ENCODE measurements at regions not wholly inside any gene's neighbourhood (a gene's known extent, or its start where the extent isn't known, plus 50 kb on each side); places are given as distances from the start of the nearest gene placed in this dataset.

DNA sequence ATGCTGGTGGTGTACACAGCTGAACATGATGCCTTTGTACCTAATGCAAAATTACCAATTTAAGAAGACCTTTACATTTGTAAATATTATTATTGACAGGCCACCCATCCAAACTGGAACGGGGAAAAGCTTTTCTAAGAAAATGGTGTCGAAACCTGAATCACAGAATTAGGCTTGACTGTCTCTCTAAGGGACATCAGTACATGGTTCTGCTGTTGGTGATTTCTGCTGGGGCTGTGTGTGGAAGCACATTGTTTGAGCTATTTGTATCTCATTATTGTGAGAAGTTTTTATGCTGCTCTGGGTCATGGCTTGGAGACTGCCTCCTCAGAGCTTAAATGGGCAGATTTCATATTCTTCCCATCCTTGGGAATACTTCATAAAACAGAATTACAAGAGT, 420.9 kb upstream of the POU3F3 start:
- Histone ChIP-seq H2BK15ac (ENCODE audit: low read length) (no peak overlapping the region), H3K56ac (replicated peaks; ENCODE audit: insufficient read length, low read depth, low read length) (no peak overlapping the region), H3K4me2 (ENCODE audit: insufficient read depth in 1 of 2, low read depth in 2 of 2, low read length in 2 of 2) (no peak overlapping the region), H3K4me3 (ENCODE audit: extremely low read depth in 1 of 4, insufficient read depth in 2 of 4, low read depth in 3 of 4, low read length in 4 of 4) (no peak overlapping the region), H3K4ac (replicated peaks; ENCODE audit: insufficient read length, low read depth, low read length) (no peak overlapping the region), H3K9me3 (ENCODE audit: insufficient read depth in 2 of 2, low read depth in 1 of 2, low read length in 1 of 2) (no peaks in the 10 kb centered on the region), H2AK5ac (ENCODE audit: low read depth, low read length) (no peak overlapping the region), H3K4me1 (replicated peaks in 1 of 4; ENCODE audit: control insufficient read depth in 3 of 4, insufficient read depth in 4 of 4, low read length in 3 of 4) (peaks cover 2 to 4% (median 3%) of the 10 kb centered on the region in 4 experiments; a peak in 3 of 7 replicates), H2BK5ac (ENCODE audit: low read depth, low read length) (no peak overlapping the region), H3K27ac (ENCODE audit: low read depth, low read length) (no peak overlapping the region), H3K27me3 (replicated peaks in 1 of 4; ENCODE audit: control insufficient read depth in 3 of 4, extremely low read depth in 1 of 4, insufficient read depth in 3 of 4, low read length in 3 of 4) (no peaks in the 10 kb centered on the region), H4K91ac (replicated peaks; ENCODE audit: insufficient read length, low read length) (no peak overlapping the region), H2BK120ac (replicated peaks; ENCODE audit: low read depth, low read length) (no peak overlapping the region), H2BK12ac (ENCODE audit: low read depth, low read length) (no peak overlapping the region), H3K36me3 (ENCODE audit: control insufficient read depth in 2 of 4, insufficient read depth in 4 of 4, low read length in 3 of 4) (no peaks in the 10 kb centered on the region), H3K18ac (ENCODE audit: extremely low read depth, low read length) (no peak overlapping the region), H2AFZ (ENCODE audit: low read length) (no peak overlapping the region), H3K9ac (replicated peaks in 1 of 4; ENCODE audit: extremely low read depth in 1 of 4, low read depth in 3 of 4, low read length in 3 of 4) (no peak overlapping the region), H3K79me2 (ENCODE audit: control insufficient read depth in 1 of 2, insufficient read depth in 2 of 2, low read length in 2 of 2) (no peaks in the 10 kb centered on the region), H3K14ac (ENCODE audit: insufficient read length) (no peak overlapping the region), H3K23ac (ENCODE audit: insufficient read length) (no peak overlapping the region), H4K8ac (ENCODE audit: extremely low read depth, insufficient read depth, low read length) (no peak overlapping the region), H4K20me1 (replicated peaks in 1 of 2; ENCODE audit: control insufficient read depth in 1 of 2, insufficient read depth in 2 of 2, low read length in 2 of 2) (no peaks in the 10 kb centered on the region), H2BK20ac (ENCODE audit: low read length) (no peak overlapping the region; the same call in 1 of the 2 replicates), H3K23me2 (ENCODE audit: low read depth, low read length) (no peaks in the 10 kb centered on the region), H3K79me1 (ENCODE audit: low read depth, low read length) (no peaks in the 10 kb centered on the region), H4K5ac (ENCODE audit: insufficient read length, low read depth, low read length) (no peak overlapping the region)
- TF ChIP-seq TAF7 (optimal IDR thresholded peaks at IDR 0.05; ENCODE audit: borderline replicate concordance, low read depth, low read length) (no peak), GTF2F1 (IDR thresholded peaks at IDR 0.05; ENCODE audit: borderline replicate concordance, low read depth, low read length) (no peak), KDM4A (IDR thresholded peaks at IDR 0.05; ENCODE audit: low read depth, low read length, severe bottlenecking) (no peak), TEAD4 (IDR thresholded peaks at IDR 0.05; ENCODE audit: low read depth, low read length) (no peak), CHD1 (IDR thresholded peaks at IDR 0.05; ENCODE audit: low read depth, low read length) (no peak), SP2 (IDR thresholded peaks at IDR 0.05; ENCODE audit: low read length) (no peak), ZNF274 (IDR thresholded peaks at IDR 0.05; ENCODE audit: borderline replicate concordance, extremely low read depth, low read length) (no peak)
- DNase-seq (ENCODE audit: low read depth in 1 of 2, low spot score in 2 of 2): no peak
- CTCF ChIA-PET (ENCODE audit: partially characterized antibody): interaction anchor here (0.8 to 1.1 kb wide), 4 partner anchors 15 to 416 kb away, joined by 3 to 5 read pairs (median 3); no protein-coding TSS in a partner anchor
- WGBS, 2 experiments (ENCODE audit: extremely low coverage in 1 of 2, insufficient coverage in 1 of 2, insufficient read length in 1 of 2, insufficient replicate concordance in 2 of 2, low coverage in 1 of 2, low lambda C conversion rate in 2 of 2, missing lambda C conversion rate in 1 of 2): 97% methylated on average over 2 of the region's 2 CpGs; no CpG with 5 or more reads in 1 of the 2 experiments
- POLR2A ChIA-PET (ENCODE audit: partially characterized antibody): no interaction called here
- no peak for FAIRE-seq

Measured in H1 (cell line).